OCI-LY1 (cell line): ENCODE measurements at regions not wholly inside any gene's neighbourhood (a gene's known extent, or its start where the extent isn't known, plus 50 kb on each side); places are given as distances from the start of the nearest gene placed in this dataset.

ENCODE experiments used
- H2AFZ ChIP-seq: fragments of 200-600 bp; sonication (generic), shearing (Covaris generic); 2 replicates; pipeline ENCODE4 v1.6.0; 2014; ENCODE audit warnings: antibody characterized with exemption, mild to moderate bottlenecking, low read length
- H3F3A ChIP-seq: fragments of 200-600 bp; sonication (generic), shearing (Covaris generic); 2 replicates; pipeline ENCODE4 v1.6.0; 2014; ENCODE audit warnings: mild to moderate bottlenecking, antibody characterized with exemption, low read length, moderate library complexity; ENCODE audit not compliant: insufficient read depth
- H3K27ac ChIP-seq: fragments of 200-600 bp; sonication (generic); 2 replicates; pipeline ENCODE4 v1.5.1; 2014; ENCODE audit warnings: low read length, mixed run types, mild to moderate bottlenecking, low read depth; ENCODE audit not compliant: poor library complexity, severe bottlenecking
- H3K27me3 ChIP-seq: fragments of 200-600 bp; sonication (generic); 2 replicates; pipeline ENCODE4 v1.6.0; 2014; ENCODE audit warnings: antibody characterized with exemption, mild to moderate bottlenecking, low read length, moderate library complexity; ENCODE audit not compliant: insufficient read depth
- H3K36me3 ChIP-seq: fragments of 200-600 bp; sonication (generic); 2 replicates; pipeline ENCODE4 v1.6.1; 2014; ENCODE audit warnings: mild to moderate bottlenecking, antibody characterized with exemption, low read length, moderate library complexity, mixed read lengths; ENCODE audit not compliant: insufficient read depth
- H3K4me1 ChIP-seq: fragments of 200-600 bp; sonication (generic); 2 replicates; pipeline ENCODE4 v1.5.1; 2014; ENCODE audit warnings: mild to moderate bottlenecking, low read length, moderate library complexity; ENCODE audit not compliant: insufficient read depth, severe bottlenecking
- H3K4me2 ChIP-seq: fragments of 200-600 bp; sonication (generic), shearing (Covaris generic); 2 replicates; pipeline ENCODE4 v1.6.1; 2014; ENCODE audit warnings: low read length
- H3K4me3 ChIP-seq: fragments of 200-600 bp; sonication (generic); 2 replicates; pipeline ENCODE4 v1.5.1; 2014; ENCODE audit warnings: low read length, low read depth, mild to moderate bottlenecking, mixed read lengths; ENCODE audit not compliant: poor library complexity, severe bottlenecking
- H3K79me2 ChIP-seq: fragments of 200-600 bp; shearing (Covaris generic); 2 replicates; pipeline ENCODE4 v1.6.1; 2016; ENCODE audit warnings: mixed run types, low read length, mixed read lengths; ENCODE audit not compliant: insufficient read depth
- H3K9ac ChIP-seq: fragments of 200-600 bp; sonication (generic), shearing (Covaris generic); 2 replicates; pipeline ENCODE4 v1.6.1; 2014; ENCODE audit warnings: mild to moderate bottlenecking, low read length, mixed read lengths
- H3K9me2 ChIP-seq: fragments of 200-600 bp; sonication (generic), shearing (Covaris generic); 2 replicates; pipeline ENCODE4 v1.6.1; 2014; ENCODE audit warnings: low read depth, mild to moderate bottlenecking, low read length, mixed read lengths
- H3K9me3 ChIP-seq: fragments of 200-600 bp; shearing (Covaris generic); 2 replicates; pipeline ENCODE4 v1.6.1; 2014; ENCODE audit warnings: low read length, mixed read lengths
- H4K20me1 ChIP-seq: fragments of 200-600 bp; sonication (generic), shearing (Covaris generic); 2 replicates; pipeline ENCODE4 v1.6.0; 2016; ENCODE audit warnings: mild to moderate bottlenecking, low read length; ENCODE audit not compliant: insufficient read depth
- CTCF ChIP-seq: fragments of 200-600 bp; sonication (generic), shearing (Covaris generic); IDR thresholded peaks from 2 replicates; pipeline ENCODE4 v1.5.1; 2017; ENCODE audit warnings: mild to moderate bottlenecking, antibody characterized with exemption, low read length, moderate library complexity, mixed read lengths
- EZH2 ChIP-seq: fragments of 200-600 bp; sonication (generic), shearing (Covaris generic); IDR thresholded peaks from 2 replicates; pipeline ENCODE4 v1.8.0; 2017; ENCODE audit warnings: borderline replicate concordance, mixed run types, mild to moderate bottlenecking, antibody characterized with exemption, low read length, moderate library complexity, mixed read lengths

- H3K4me3 ChIP-seq, result no peak overlapping the region
- no peaks in the 10 kb centered on the region for H3K36me3 ChIP-seq
- no peaks in the 10 kb centered on the region for H3K27me3 ChIP-seq
- TF ChIP-seq EZH2, result no peak
- TF ChIP-seq CTCF, result no peak
- no peaks in the 10 kb centered on the region for H3K79me2 ChIP-seq
- H3K9me2 ChIP-seq, result no peaks in the 10 kb centered on the region
- H3F3A ChIP-seq, result no peaks in the 10 kb centered on the region
- H3K9me3 ChIP-seq, result no peaks in the 10 kb centered on the region
- H2AFZ ChIP-seq, result no peak overlapping the region
- H4K20me1 ChIP-seq, result no peaks in the 10 kb centered on the region
- H3K9ac ChIP-seq, result no peak overlapping the region
- H3K27ac ChIP-seq, result no peak overlapping the region
- no peak overlapping the region for H3K4me2 ChIP-seq
- no peaks in the 10 kb centered on the region for H3K4me1 ChIP-seq
Observed at GRCh38 chr4:23388699-23389395, 501.0 kb downstream of the PPARGC1A start.

GRCh38 chr4:23388255-23388654, 501.6 kb downstream of the PPARGC1A start:
- Histone ChIP-seq H3K36me3 (no peaks in the 10 kb centered on the region), H3K4me3 (no peak overlapping the region), H4K20me1 (no peaks in the 10 kb centered on the region), H2AFZ (no peak overlapping the region), H3K4me1 (no peaks in the 10 kb centered on the region), H3K79me2 (no peaks in the 10 kb centered on the region), H3F3A (no peaks in the 10 kb centered on the region), H3K27me3 (no peaks in the 10 kb centered on the region), H3K9ac (no peak overlapping the region), H3K9me3 (no peaks in the 10 kb centered on the region), H3K27ac (no peak overlapping the region), H3K4me2 (no peak overlapping the region), H3K9me2 (no peaks in the 10 kb centered on the region)
- TF ChIP-seq CTCF (no peak), EZH2 (no peak)

- Histone ChIP-seq H3K36me3 (no peaks in the 10 kb centered on the region), H4K20me1 (no peaks in the 10 kb centered on the region), H3K4me3 (no peak overlapping the region), H3K79me2 (no peaks in the 10 kb centered on the region), H3F3A (no peaks in the 10 kb centered on the region), H3K9me2 (no peaks in the 10 kb centered on the region), H3K27ac (no peak overlapping the region), H3K9ac (no peak overlapping the region), H3K4me2 (no peak overlapping the region), H3K9me3 (no peaks in the 10 kb centered on the region), H3K27me3 (no peaks in the 10 kb centered on the region), H2AFZ (no peak overlapping the region), H3K4me1 (no peaks in the 10 kb centered on the region)
- TF ChIP-seq EZH2, result no peak
- no peak for TF ChIP-seq CTCF
Observed at GRCh38 chr4:23384741-23385140, 505.1 kb downstream of the PPARGC1A start.
